NK-92 treated with Interleukin-12 subunit alpha and Interleukin-12 subunit beta, amount 100 ng/mL, for 24 hours (cell line): ENCODE measurements at regions not wholly inside any gene's neighbourhood (a gene's known extent, or its start where the extent isn't known, plus 50 kb on each side); places are given as distances from the start of the nearest gene placed in this dataset.

Experiments
- DNase-seq: peaks from one replicate; lab custom pipeline; 2025; lab: John Stamatoyannopoulos, UW

GRCh38 chrY:8562456-8563090 lies 774.7 kb upstream of the TSPY4 start:
- no peak for DNase-seq

DNA sequence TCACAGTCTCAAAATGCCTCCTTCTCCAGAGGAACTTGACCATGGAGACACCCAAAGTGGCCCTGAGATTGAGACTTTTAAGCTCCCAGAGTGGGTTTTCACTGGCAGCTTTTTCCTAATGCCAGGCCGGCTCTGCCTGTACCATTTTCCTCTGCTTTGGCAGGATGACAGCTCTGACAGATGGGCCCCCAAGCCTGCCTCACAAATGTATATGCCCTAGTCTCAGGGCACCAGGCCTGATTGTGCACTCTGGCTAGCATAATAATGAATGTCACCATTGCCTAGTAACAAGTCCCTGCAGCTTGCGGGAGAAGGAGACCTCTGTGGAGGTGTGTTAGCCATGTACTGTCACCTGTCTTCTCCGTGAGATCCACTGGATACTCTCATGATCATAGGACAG lies 772.8 kb upstream of the TSPY4 start:
- no peak for DNase-seq

GRCh38 chrY:8566198-8566597 lies 771.1 kb upstream of the TSPY4 start:
- no peak for DNase-seq

DNA sequence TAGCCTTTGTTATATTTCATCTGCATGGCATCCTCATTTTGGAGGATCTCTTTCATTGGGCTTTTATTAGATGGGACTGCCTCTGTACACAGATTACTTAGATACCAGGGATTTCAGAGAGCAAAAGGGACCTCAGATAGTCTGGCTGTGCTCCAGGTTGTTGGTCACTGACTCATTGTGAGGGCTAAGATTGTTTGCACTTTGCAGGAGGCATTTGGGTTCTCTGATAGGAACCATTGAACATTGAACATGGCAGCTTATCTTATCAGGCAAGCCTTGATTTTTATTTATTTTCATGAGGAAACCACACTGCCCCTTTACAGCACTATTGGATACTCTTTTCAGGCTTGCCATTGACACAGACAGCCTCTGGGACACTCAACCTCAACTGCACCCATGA lies 766.9 kb upstream of the TSPY4 start:
- no peak for DNase-seq

DNA sequence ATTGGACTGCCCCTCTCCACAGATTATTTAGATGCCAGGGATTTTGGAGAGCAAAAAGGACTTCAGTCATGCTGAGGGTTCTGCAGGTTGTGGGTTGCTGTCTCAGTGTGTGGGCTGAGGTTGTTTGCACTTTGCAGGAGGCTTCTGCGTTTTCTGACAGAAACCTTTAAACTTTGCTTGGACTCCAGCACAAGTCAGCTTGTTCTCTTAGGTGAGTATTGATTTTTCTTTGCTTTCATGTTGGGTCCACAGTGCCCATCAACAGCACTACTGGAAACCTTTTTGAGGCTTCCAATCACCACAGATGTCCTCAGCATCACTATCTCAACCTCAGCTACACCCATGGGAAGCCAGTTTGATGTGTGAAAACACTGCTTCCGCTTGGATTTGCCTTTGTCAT lies 764.3 kb upstream of the TSPY4 start:
- DNase-seq = no peak

DNA sequence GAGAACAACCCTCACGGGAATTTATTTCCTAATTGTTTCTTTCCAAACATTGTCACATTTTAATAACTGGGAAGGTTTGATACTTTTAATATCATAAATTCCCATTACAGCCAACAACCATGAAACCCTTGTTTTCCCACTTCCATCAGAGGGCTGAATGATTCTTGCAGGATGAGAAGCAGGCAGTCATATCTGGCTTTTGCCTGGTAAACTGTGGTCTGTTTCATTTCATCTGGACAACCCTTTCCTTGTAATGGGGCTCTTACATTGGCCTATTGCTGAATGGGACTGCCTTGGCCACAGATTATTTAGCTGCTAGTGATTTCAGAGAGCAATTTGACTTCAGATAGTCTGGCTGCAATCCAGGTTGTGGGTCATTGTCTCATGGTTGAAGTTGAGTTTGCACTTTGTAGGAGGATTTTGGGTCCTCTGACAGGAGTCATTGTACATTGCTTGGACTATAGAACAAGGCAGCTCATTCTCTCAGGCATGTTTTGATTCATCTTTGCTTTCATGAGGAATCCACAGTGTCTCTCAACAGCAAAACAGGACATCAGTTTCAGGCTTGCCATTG lies 754.9 kb upstream of the TSPY4 start:
- DNase-seq = no peak

- no peak for DNase-seq
Measured at GRCh38 chrY:8583191-8583590, 754.1 kb upstream of the TSPY4 start.

GRCh38 chrY:8590641-8591040 lies 746.6 kb upstream of the TSPY4 start:
- no peak for DNase-seq

GRCh38 chrY:8591821-8592516 lies 745.3 kb upstream of the TSPY4 start:
- no peak for DNase-seq

DNA sequence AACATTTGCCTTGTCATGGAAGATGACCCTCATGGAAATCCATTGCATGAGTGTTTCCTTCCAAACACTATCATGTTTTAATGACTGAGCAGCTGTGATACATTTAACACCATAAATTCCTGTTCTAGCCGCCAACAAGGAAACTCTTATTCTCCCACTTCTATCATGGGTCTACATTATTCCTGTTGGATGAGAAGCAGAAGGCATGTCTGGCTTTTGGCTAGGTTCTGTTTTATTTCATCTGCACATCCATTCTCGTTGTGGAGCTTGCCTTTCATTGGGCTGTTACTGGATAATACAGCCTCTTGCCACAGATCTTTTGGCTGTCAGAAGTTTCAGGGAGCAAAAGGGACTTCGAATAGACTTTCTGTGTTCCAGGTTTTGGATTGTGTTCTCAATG lies 742.6 kb upstream of the TSPY4 start:
- no peak for DNase-seq

- DNase-seq = no peak
Measured at GRCh38 chrY:8599141-8599540, 738.1 kb upstream of the TSPY4 start.

GRCh38 chrY:8610620-8611019 lies 726.6 kb upstream of the TSPY4 start:
- no peak for DNase-seq

GRCh38 chrY:8611815-8612214 lies 725.4 kb upstream of the TSPY4 start:
- no peak for DNase-seq

DNA sequence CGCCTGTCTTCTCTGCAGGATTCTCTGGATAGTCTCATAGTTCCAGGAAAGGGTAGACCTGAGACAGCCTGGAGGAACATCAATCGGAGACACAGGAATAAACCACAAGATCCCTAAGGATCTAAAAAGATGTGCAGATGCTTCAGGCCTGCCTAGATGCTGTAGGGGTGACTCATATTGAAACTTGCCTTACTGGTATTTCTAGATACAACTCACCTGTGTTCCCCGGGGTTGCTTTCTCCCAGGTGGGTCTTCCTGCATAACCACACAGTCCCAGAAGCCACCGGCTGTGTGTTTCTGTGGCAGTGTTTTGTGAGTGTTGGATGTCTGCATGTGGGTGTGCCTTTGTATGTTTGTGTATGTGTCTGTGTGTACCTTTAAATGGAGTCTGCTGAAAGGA lies 719.0 kb upstream of the TSPY4 start:
- no peak for DNase-seq

DNA sequence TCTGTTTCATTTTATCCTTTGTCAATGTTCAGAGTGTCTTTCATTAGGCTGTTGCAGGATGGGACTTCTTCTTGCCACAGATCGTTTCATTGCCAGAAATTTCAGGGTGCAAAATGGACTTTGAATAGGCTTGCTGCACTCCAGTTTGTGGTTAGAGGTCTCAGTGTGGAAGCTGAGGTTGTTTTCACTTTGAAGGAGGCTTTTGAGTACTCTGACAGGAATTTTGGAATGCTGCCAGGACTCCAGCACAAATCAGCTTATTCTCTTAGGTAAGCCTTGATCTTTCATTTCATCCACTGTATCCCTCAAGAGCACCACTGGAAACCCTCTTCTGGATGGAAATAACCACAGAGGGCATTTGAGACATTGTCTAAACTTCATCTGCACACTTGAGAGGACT lies 715.1 kb upstream of the TSPY4 start:
- DNase-seq = no peak

- DNase-seq = no peak
Measured at GRCh38 chrY:8622856-8623255, 714.4 kb upstream of the TSPY4 start.

DNA sequence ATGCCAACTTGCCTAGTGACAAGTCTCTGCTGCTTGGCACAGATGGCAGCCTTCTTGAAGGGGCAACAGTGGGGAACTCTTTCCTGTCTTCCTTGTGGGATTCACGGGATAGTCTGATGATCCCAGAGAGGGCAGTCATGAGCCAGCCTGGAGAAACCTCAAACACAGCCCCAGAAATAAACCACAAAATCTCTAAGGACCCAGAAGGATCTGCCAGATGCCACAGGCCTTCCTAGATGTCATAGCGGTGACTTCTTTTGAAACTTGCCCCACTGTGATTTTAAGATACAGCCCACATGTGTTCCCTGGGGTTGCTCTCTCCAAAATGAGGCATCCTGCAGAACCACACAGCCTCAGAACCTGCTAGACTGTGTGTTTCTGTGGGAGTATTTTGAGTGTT lies 707.6 kb upstream of the TSPY4 start:
- no peak for DNase-seq

DNA sequence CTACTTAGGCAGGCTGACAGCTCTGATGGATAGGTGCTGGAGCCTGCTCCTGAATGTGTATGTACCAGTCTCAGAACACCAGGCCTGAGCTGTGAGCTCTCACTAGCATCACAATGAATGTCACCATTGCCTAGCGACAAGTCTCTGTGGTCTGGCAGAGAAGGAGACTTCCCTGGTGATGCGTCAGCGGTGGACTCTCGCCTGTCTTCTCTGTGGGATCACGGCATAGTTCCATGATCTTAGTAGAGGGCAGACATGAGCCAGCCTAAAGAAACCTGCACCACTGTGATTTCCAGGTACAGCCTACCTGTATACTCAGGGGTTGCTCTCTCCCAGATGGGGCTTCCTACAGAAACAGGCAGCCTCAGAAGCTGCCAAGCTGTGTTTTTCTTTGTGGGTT lies 699.2 kb upstream of the TSPY4 start:
- DNase-seq = no peak

DNA sequence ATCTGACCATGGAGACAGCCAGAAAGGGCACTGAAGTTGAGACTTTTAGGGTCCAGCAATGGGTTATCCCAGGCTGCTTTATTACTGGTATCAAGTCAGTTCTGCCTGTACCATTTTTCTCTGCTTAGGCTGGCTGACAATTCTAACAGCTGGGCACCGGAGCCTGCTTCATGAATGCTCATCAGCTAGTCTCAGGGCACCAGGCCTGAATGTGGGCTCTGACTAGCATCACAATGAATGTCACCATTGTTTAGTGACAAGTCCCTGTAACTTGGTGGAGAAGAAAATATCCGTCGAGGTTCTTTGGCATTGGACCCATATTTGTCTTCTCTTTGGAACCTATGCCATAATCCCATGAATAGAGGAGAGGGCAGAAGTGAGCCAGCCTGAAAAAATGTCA lies 692.3 kb upstream of the TSPY4 start:
- no peak for DNase-seq

DNA sequence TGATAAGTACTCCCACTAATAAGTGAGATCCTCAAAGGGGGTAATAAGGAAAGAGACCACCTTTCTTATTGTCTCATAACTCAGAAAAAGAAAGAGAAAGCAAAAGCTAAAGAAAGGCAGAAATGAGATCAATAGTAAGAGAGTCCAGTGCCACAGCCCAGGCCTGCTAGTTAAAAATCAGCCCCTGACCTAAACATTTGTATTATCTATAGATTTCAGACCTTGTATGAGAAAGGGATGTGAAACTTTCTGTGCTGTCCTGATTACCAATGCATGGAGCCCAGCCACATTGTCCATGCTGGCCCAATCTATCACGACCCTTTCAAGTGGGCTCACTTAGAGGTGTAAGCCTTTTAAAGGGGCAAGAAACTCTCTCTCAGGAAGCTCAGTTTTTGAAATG lies 684.8 kb upstream of the TSPY4 start:
- no peak for DNase-seq

DNA sequence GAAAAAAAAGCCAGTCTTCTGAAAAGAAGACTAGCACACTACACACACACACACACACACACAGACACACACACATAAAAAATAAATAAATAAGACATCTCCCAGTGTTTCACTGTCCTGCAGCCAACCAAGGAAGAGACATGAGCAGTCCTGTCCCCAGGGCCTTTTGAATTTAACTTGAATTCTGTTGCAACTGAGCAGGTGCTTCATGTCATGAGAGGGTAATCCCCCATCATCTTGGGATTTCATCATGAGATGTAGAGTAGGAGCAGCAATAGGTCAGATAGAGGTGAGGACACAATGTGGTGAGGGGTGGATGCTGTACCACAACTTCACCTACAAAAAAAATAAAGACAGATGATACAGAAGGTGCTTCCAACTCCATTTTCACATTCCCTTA lies 682.2 kb upstream of the TSPY4 start:
- DNase-seq = no peak

DNA sequence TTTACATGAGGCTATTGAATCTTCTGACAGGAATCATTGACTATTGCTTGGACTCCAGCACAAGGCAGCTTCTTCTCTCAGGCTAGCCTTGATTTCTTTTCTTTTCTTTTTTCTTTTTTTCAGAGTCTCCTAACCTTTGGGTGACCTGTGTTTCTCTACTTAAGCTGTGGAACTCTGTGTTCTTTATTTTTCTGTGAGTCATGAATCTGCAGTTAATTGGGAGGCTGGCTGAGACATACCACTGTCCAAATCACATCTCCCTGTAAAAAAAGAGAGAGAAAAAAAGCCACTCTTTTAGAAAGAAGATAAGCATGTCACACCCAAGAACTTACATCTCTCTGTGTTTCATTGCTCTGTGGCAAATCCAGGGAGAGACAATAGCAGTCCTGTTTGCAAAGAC lies 681.2 kb upstream of the TSPY4 start:
- no peak for DNase-seq

GRCh38 chrY:8656515-8656914 lies 680.7 kb upstream of the TSPY4 start:
- no peak for DNase-seq

DNA sequence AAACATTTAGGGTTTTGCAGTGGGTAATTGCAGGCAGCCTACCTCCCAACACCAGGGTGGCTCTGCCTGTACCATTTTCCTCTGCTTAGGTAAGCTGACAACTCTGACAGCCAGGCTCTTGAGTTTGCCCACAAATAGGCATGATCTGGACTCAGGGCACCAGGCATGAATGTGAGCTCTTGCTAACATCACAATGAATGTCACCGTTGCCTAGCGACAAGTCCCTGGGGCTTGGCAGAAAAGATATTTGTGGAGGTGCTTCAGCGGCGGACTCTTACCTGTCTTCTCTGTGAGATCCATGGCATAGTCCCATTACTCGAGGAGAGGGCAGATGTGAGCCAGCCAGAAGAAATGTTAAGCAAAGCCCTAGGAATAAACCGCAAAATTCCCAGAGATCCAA lies 677.5 kb upstream of the TSPY4 start:
- no peak for DNase-seq
